ENCODE measurements at regions not wholly inside any gene's neighbourhood (a gene's known extent, or its start where the extent isn't known, plus 50 kb on each side); places are given as distances from the start of the nearest gene placed in this dataset.

DNA sequence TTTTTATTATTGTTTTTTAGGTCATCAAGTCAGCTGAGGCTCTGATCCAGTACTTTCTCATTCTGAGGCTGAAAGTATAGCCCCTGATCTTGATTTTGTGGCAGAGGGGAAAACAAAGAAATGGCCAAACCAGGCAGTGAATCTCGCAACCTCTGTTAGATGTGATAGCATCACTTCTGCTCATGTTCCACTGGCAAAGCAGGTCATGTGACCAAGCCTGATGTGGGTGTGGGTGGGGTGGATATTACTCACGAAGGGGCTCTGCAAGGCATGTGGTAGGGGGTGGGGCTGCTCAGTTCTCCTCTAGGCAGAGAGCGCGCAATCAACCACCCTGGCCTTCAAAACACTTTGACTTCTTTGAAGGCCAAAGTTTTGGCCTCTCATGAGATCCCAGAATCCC is 254.2 kb downstream of the MYCN start:
- TF ChIP-seq, protein P1, sequence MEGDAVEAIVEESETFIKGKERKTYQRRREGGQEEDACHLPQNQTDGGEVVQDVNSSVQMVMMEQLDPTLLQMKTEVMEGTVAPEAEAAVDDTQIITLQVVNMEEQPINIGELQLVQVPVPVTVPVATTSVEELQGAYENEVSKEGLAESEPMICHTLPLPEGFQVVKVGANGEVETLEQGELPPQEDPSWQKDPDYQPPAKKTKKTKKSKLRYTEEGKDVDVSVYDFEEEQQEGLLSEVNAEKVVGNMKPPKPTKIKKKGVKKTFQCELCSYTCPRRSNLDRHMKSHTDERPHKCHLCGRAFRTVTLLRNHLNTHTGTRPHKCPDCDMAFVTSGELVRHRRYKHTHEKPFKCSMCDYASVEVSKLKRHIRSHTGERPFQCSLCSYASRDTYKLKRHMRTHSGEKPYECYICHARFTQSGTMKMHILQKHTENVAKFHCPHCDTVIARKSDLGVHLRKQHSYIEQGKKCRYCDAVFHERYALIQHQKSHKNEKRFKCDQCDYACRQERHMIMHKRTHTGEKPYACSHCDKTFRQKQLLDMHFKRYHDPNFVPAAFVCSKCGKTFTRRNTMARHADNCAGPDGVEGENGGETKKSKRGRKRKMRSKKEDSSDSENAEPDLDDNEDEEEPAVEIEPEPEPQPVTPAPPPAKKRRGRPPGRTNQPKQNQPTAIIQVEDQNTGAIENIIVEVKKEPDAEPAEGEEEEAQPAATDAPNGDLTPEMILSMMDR (IDR thresholded peaks at IDR 0.05), result no peak
- no peak for TF ChIP-seq ZFX (IDR thresholded peaks at IDR 0.05; ENCODE audit: borderline replicate concordance)

All from 22Rv1 (cell line).